ENCODE measurements at regions not wholly inside any gene's neighbourhood (a gene's known extent, or its start where the extent isn't known, plus 50 kb on each side); places are given as distances from the start of the nearest gene placed in this dataset.
A peak's percentile ranks its signal among the peaks of the same experiment; 100 is the strongest.
"Not testable (repeated sequence)": the region's sequence is repeated elsewhere in the genome, so short reads cannot be mapped to it uniquely, and the experiment has no call there.

- DNase-seq = not testable (repeated sequence)
Measured at GRCh38 chr21:6066320-6066985, 4454.9 kb upstream of the TPTE start.

GRCh38 chr21:6068098-6068831 lies 4453.1 kb upstream of the TPTE start:
- not testable (repeated sequence) for DNase-seq

- DNase-seq = not testable (repeated sequence)
Measured at GRCh38 chr21:6070213-6070612, 4451.2 kb upstream of the TPTE start.

GRCh38 chr21:6072691-6073090 lies 4448.7 kb upstream of the TPTE start:
- not testable (repeated sequence) for DNase-seq

GRCh38 chr21:6073993-6074705 lies 4447.2 kb upstream of the TPTE start:
- DNase-seq = not testable (repeated sequence)

GRCh38 chr21:6074935-6075334 lies 4446.4 kb upstream of the TPTE start:
- not testable (repeated sequence) for DNase-seq

- DNase-seq = not testable (repeated sequence)
Measured at GRCh38 chr21:6075627-6076208, 4445.7 kb upstream of the TPTE start.

GRCh38 chr21:6077358-6077757 lies 4444.0 kb upstream of the TPTE start:
- not testable (repeated sequence) for DNase-seq

- not testable (repeated sequence) for DNase-seq
Measured at GRCh38 chr21:6078902-6079301, 4442.5 kb upstream of the TPTE start.

GRCh38 chr21:6080941-6081655 lies 4440.3 kb upstream of the TPTE start:
- DNase-seq = not testable (repeated sequence)

- not testable (repeated sequence) for DNase-seq
Measured at GRCh38 chr21:6082166-6082565, 4439.2 kb upstream of the TPTE start.

GRCh38 chr21:6083574-6084120 lies 4437.7 kb upstream of the TPTE start:
- DNase-seq = not testable (repeated sequence)

- not testable (repeated sequence) for DNase-seq
Measured at GRCh38 chr21:6086038-6086437, 4435.3 kb upstream of the TPTE start.

GRCh38 chr21:6087579-6088178 lies 4433.7 kb upstream of the TPTE start:
- not testable (repeated sequence) for DNase-seq

GRCh38 chr21:6090286-6090908 lies 4431.0 kb upstream of the TPTE start:
- DNase-seq = not testable (repeated sequence)

- DNase-seq = not testable (repeated sequence)
Measured at GRCh38 chr21:6091335-6092027, 4429.9 kb upstream of the TPTE start.

- DNase-seq = not testable (repeated sequence)
Measured at GRCh38 chr21:6092401-6092800, 4429.0 kb upstream of the TPTE start.

- peak in 1 of 2 experiments; percentile 2 for DNase-seq
Measured at GRCh38 chr21:6093419-6093818, 4428.0 kb upstream of the TPTE start.

GRCh38 chr21:6093870-6094269 lies 4427.5 kb upstream of the TPTE start:
- not testable (repeated sequence) for DNase-seq

GRCh38 chr21:6095304-6095703 lies 4426.1 kb upstream of the TPTE start:
- not testable (repeated sequence) for DNase-seq

Measured in stimulated activated CD4-positive, alpha-beta T cell treated with anti-CD3 and anti-CD28 coated beads, Interleukin-4, amount 100 ng/mL, for 4 hours (primary cell).